HepG2 (cell line): ENCODE measurements at regions not wholly inside any gene's neighbourhood (a gene's known extent, or its start where the extent isn't known, plus 50 kb on each side); places are given as distances from the start of the nearest gene placed in this dataset.

ENCODE experiments used
- ATAC-seq: fragments of 200-7000 bp; cut with Tn5 transposase; 3 replicates; pipeline ENCODE4 v1.9.1; 2020; ENCODE audit warnings: mild to moderate bottlenecking, moderate library complexity
- BruUV-seq: library from RNA; stranded (reverse); fragments of 400-500 nt; replicated peaks from 2 replicates; lab custom pipeline; 2021; lab: Mats Ljungman, UMichigan
- CTCF ChIA-PET: fragments of 300-600 bp; formaldehyde crosslinking; extraction: SDS; loops from one replicate; lab custom pipeline; 2021; ENCODE audit warnings: low total read pairs, inconsistent platforms, low intra/inter-chr PET ratio; lab: Yijun Ruan, JAX
- POLR2A ChIA-PET: fragments of 350-600 bp; sonication (Branson Sonifier 250); formaldehyde crosslinking; loops from one replicate; lab custom pipeline; 2020; ENCODE audit warnings: antibody characterized with exemption, inconsistent platforms; lab: Yijun Ruan, JAX
- DNase-seq: peaks from one replicate; pipeline ENCODE4 v3.0.0-alpha.2; 2015; ENCODE audit warnings: low spot score
- FAIRE-seq: peaks from 3 replicates; lab custom pipeline; 2011; peaks lifted over from hg19 to GRCh38; lab: Jason Lieb, UNC
- H2AFZ ChIP-seq: one replicate; pipeline ENCODE4 v1.6.1; 2011; ENCODE audit warnings: low read length, inconsistent platforms
- H3K27ac ChIP-seq: fragments of 300-600 bp; 3 replicates; pipeline ENCODE4 v1.8.0; 2011; ENCODE audit warnings: mixed run types, mild to moderate bottlenecking, mixed read lengths, low read length, inconsistent platforms; ENCODE audit not compliant: insufficient read depth; ENCODE audit errors: extremely low read length
- H3K27me3 ChIP-seq, 2 experiments: fragments of 200-600 bp in 1 of 2; 2 replicates in 1 of 2; 3 replicates in 1 of 2; pipeline versions ENCODE4 v1.6.0 to v1.8.0; 2011; ENCODE audit warnings: low read length in 2 of 2, mild to moderate bottlenecking in 2 of 2, moderate library complexity in 2 of 2, inconsistent platforms in 1 of 2; ENCODE audit not compliant: insufficient read depth in 2 of 2, control insufficient read depth in 1 of 2
- H3K36me3 ChIP-seq, 2 experiments: fragments of 200-600 bp in 1 of 2; replicated peaks in 1 of 2; 2 replicates in 1 of 2; 3 replicates in 1 of 2; pipeline versions ENCODE4 v1.5.1 to v1.8.0; 2011; ENCODE audit warnings: low read length in 2 of 2, inconsistent platforms in 1 of 2; ENCODE audit not compliant: insufficient read depth in 2 of 2, control insufficient read depth in 1 of 2
- H3K4me1 ChIP-seq: 2 replicates; pipeline ENCODE4 v1.5.1; 2012; ENCODE audit warnings: low read length, inconsistent platforms; ENCODE audit not compliant: insufficient read depth
- H3K4me2 ChIP-seq: 2 replicates; pipeline ENCODE4 v1.6.0; 2011; ENCODE audit warnings: low read depth, low read length, inconsistent platforms
- H3K4me3 ChIP-seq, 3 experiments: fragments of 200-600 bp in 1 of 3; sonication (generic), shearing (Covaris generic) in 1 of 3; replicated peaks in 1 of 3; 2 replicates each; pipeline ENCODE4 v1.5.1; 2011 to 2016; ENCODE audit warnings: low read length in 3 of 3, inconsistent platforms in 2 of 3, low read depth in 2 of 3, mild to moderate bottlenecking in 2 of 3, control low read depth in 1 of 3, mixed read lengths in 1 of 3; ENCODE audit not compliant: insufficient read depth in 1 of 3
- H3K79me2 ChIP-seq: one replicate; pipeline ENCODE4 v1.6.1; 2011; ENCODE audit warnings: low read length, inconsistent platforms; ENCODE audit not compliant: insufficient read depth
- H3K9ac ChIP-seq: 2 replicates; pipeline ENCODE4 v1.6.0; 2011; ENCODE audit warnings: mild to moderate bottlenecking, low read depth, low read length, inconsistent platforms; ENCODE audit not compliant: insufficient read depth
- H3K9me3 ChIP-seq: 2 replicates; pipeline ENCODE4 v1.5.1; 2012; ENCODE audit warnings: mild to moderate bottlenecking, low read length
- H4K20me1 ChIP-seq: 2 replicates; pipeline ENCODE4 v1.6.0; 2011; ENCODE audit warnings: inconsistent platforms, mild to moderate bottlenecking, low read length, moderate library complexity; ENCODE audit not compliant: insufficient read depth
- MYPOP ChIP-seq: sonication (generic); formaldehyde crosslinking; IDR thresholded peaks from 2 replicates; pipeline ENCODE4 v1.8.1; 2023; ENCODE audit warnings: mild to moderate bottlenecking, moderate library complexity, missing genetic modification reagents
- NCOA2 ChIP-seq: sonication (generic); formaldehyde crosslinking; IDR thresholded peaks from 2 replicates; pipeline ENCODE4 v1.8.0; 2022; ENCODE audit warnings: inconsistent platforms
- NFATC3 ChIP-seq: sonication (generic); formaldehyde crosslinking; IDR thresholded peaks from 2 replicates; pipeline ENCODE4 v1.5.1; 2020; ENCODE audit warnings: mild to moderate bottlenecking, missing genetic modification reagents
- SATB2 ChIP-seq: sonication (generic); formaldehyde crosslinking; IDR thresholded peaks from 2 replicates; pipeline ENCODE4 v1.5.0; 2020; ENCODE audit warnings: missing genetic modification reagents
- TBX2 ChIP-seq: sonication (generic); formaldehyde crosslinking; IDR thresholded peaks from 2 replicates; pipeline ENCODE4 v1.5.0; 2020; ENCODE audit warnings: missing genetic modification reagents, mild to moderate bottlenecking, borderline replicate concordance
- ZNF724P ChIP-seq: sonication (generic); formaldehyde crosslinking; IDR thresholded peaks from 2 replicates; pipeline ENCODE4 v1.8.0; 2022; ENCODE audit warnings: missing genetic modification reagents, borderline replicate concordance
- ZNF761 ChIP-seq: sonication (generic); formaldehyde crosslinking; conservative IDR thresholded peaks from 2 replicates; pipeline ENCODE4 v1.4.0; 2020; ENCODE audit warnings: mild to moderate bottlenecking, missing genetic modification reagents
- ZNF816 ChIP-seq: sonication (generic); formaldehyde crosslinking; IDR thresholded peaks from 2 replicates; pipeline ENCODE4 v1.8.0; 2022; ENCODE audit warnings: missing genetic modification reagents, mild to moderate bottlenecking, borderline replicate concordance
- WGBS: methylation state at CpG from one replicate; pipeline ENCODE4 v1.1.6; 2017; ENCODE audit warnings: low lambda C conversion rate; 5-methylcytosine and 5-hydroxymethylcytosine counted together
- in situ Hi-C: cut with HindIII; loops from 2 replicates; pipeline ENCODE4 v1.10.0; 2017; ENCODE audit warnings: low pct_unique_long_range_greater_than_20kb; ENCODE audit not compliant: extremely low pct_ligation_motif_present
- intact Hi-C: fragments of 100-400 bp; cut with micrococcal nuclease; formaldehyde crosslinking; loops from one replicate; pipeline ENCODE4 v1.10.0; 2022; ENCODE audit not compliant: unreplicated experiment
- TF ChIP-seq, protein P1 (sequence below): IDR thresholded peaks from 2 replicates; pipeline ENCODE4 v1.6.1; 2016; ENCODE audit warnings: low read depth, missing genetic modification reagents, missing compliant biosample characterization

GRCh38 chr13:90261343-90261742, 1086.1 kb upstream of the MIR17HG start (continued):
- TF ChIP-seq, protein P1, sequence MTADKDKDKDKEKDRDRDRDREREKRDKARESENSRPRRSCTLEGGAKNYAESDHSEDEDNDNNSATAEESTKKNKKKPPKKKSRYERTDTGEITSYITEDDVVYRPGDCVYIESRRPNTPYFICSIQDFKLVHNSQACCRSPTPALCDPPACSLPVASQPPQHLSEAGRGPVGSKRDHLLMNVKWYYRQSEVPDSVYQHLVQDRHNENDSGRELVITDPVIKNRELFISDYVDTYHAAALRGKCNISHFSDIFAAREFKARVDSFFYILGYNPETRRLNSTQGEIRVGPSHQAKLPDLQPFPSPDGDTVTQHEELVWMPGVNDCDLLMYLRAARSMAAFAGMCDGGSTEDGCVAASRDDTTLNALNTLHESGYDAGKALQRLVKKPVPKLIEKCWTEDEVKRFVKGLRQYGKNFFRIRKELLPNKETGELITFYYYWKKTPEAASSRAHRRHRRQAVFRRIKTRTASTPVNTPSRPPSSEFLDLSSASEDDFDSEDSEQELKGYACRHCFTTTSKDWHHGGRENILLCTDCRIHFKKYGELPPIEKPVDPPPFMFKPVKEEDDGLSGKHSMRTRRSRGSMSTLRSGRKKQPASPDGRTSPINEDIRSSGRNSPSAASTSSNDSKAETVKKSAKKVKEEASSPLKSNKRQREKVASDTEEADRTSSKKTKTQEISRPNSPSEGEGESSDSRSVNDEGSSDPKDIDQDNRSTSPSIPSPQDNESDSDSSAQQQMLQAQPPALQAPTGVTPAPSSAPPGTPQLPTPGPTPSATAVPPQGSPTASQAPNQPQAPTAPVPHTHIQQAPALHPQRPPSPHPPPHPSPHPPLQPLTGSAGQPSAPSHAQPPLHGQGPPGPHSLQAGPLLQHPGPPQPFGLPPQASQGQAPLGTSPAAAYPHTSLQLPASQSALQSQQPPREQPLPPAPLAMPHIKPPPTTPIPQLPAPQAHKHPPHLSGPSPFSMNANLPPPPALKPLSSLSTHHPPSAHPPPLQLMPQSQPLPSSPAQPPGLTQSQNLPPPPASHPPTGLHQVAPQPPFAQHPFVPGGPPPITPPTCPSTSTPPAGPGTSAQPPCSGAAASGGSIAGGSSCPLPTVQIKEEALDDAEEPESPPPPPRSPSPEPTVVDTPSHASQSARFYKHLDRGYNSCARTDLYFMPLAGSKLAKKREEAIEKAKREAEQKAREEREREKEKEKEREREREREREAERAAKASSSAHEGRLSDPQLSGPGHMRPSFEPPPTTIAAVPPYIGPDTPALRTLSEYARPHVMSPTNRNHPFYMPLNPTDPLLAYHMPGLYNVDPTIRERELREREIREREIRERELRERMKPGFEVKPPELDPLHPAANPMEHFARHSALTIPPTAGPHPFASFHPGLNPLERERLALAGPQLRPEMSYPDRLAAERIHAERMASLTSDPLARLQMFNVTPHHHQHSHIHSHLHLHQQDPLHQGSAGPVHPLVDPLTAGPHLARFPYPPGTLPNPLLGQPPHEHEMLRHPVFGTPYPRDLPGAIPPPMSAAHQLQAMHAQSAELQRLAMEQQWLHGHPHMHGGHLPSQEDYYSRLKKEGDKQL (CRISPR knock-in tag) = no peak
- no peak for TF ChIP-seq SATB2
- TF ChIP-seq ZNF761 = no peak
- no peak for TF ChIP-seq NFATC3
- TF ChIP-seq ZNF724P (CRISPR knock-in tag) = no peak
- TF ChIP-seq NCOA2 (CRISPR knock-in tag) = no peak
- TF ChIP-seq ZNF816 (CRISPR knock-in tag) = no peak

- Histone ChIP-seq H3K79me2 (no peaks in the 10 kb centered on the region), H4K20me1 (no peaks in the 10 kb centered on the region), H3K9me3 (peaks cover 51% of the 10 kb centered on the region), H3K27me3 (no peaks in the 10 kb centered on the region), H2AFZ (no peak overlapping the region), H3K27ac (no peak overlapping the region), H3K4me1 (no peaks in the 10 kb centered on the region), H3K9ac (no peak overlapping the region), H3K36me3 (no peaks in the 10 kb centered on the region), H3K4me3 (no peak overlapping the region), H3K4me2 (no peak overlapping the region)
- TF ChIP-seq MYPOP (CRISPR knock-in tag) (no peak), TBX2 (CRISPR knock-in tag) (no peak)
- intact Hi-C loops (no loop called here), in situ Hi-C loops (no loop called here)
- no peak for DNase-seq
- 3% methylated on average over 2 of the region's 2 CpGs for WGBS
- no peak for FAIRE-seq
- POLR2A ChIA-PET = no interaction called here
- CTCF ChIA-PET = no interaction called here
- BruUV-seq = no TSS peak
- ATAC-seq = no peak
Observed at GRCh38 chr13:90270226-90270625, 1077.3 kb upstream of the MIR17HG start.
